SU-DHL-6 (cell line): ENCODE measurements at regions not wholly inside any gene's neighbourhood (a gene's known extent, or its start where the extent isn't known, plus 50 kb on each side); places are given as distances from the start of the nearest gene placed in this dataset.

Source experiments
- H2AFZ ChIP-seq: fragments of 200-600 bp; sonication (generic); 2 replicates; pipeline ENCODE4 v1.6.1; 2014; ENCODE audit warnings: low read depth, mild to moderate bottlenecking, moderate library complexity, mixed read lengths, antibody characterized with exemption, low read length; ENCODE audit not compliant: severe bottlenecking
- H3F3A ChIP-seq: fragments of 200-600 bp; shearing (Covaris generic); 2 replicates; pipeline ENCODE4 v1.6.0; 2016; ENCODE audit warnings: antibody characterized with exemption, mild to moderate bottlenecking; ENCODE audit not compliant: insufficient read depth
- H3K27ac ChIP-seq: fragments of 200-600 bp; sonication (generic); 2 replicates; pipeline ENCODE4 v1.5.1; 2016; ENCODE audit warnings: low read depth, mild to moderate bottlenecking, low read length, moderate library complexity, mixed read lengths
- H3K27me3 ChIP-seq: fragments of 200-600 bp; sonication (generic), shearing (Covaris generic); 2 replicates; pipeline ENCODE4 v1.6.0; 2014; ENCODE audit warnings: mild to moderate bottlenecking, low read length
- H3K36me3 ChIP-seq: fragments of 200-600 bp; sonication (generic); 2 replicates; pipeline ENCODE4 v1.6.1; 2014; ENCODE audit warnings: mild to moderate bottlenecking, low read length, mixed read lengths
- H3K4me2 ChIP-seq: fragments of 300-600, 200-600 bp; shearing (Covaris generic), sonication (generic); 2 replicates; pipeline ENCODE4 v1.6.0; 2014; ENCODE audit warnings: low read length, low read depth, mild to moderate bottlenecking; ENCODE audit not compliant: poor library complexity, severe bottlenecking
- H3K4me3 ChIP-seq: fragments of 200-600 bp; sonication (generic); 2 replicates; pipeline ENCODE4 v1.5.1; 2014; ENCODE audit warnings: antibody characterized with exemption, low read length, mild to moderate bottlenecking, mixed read lengths; ENCODE audit not compliant: insufficient read depth, poor library complexity, severe bottlenecking
- H3K79me2 ChIP-seq: fragments of 200-600 bp; sonication (generic); 2 replicates; pipeline ENCODE4 v1.6.1; 2014; ENCODE audit warnings: mild to moderate bottlenecking, low read length, moderate library complexity; ENCODE audit not compliant: insufficient read depth
- H3K9ac ChIP-seq: fragments of 200-600 bp; sonication (generic); 2 replicates; pipeline ENCODE4 v1.7.0; 2014; ENCODE audit warnings: mild to moderate bottlenecking, low read length
- H3K9me2 ChIP-seq: fragments of 200-600 bp; sonication (generic); replicated peaks from 2 replicates; pipeline ENCODE4 v1.6.1; 2014; ENCODE audit warnings: low read length; ENCODE audit not compliant: insufficient read depth
- H3K9me3 ChIP-seq: fragments of 200-600 bp; sonication (generic); 2 replicates; pipeline ENCODE4 v1.6.1; 2014; ENCODE audit warnings: low read length, mixed read lengths; ENCODE audit not compliant: insufficient read depth
- H4K20me1 ChIP-seq: fragments of 200-600 bp; sonication (generic); 2 replicates; pipeline ENCODE4 v1.6.1; 2014; ENCODE audit warnings: low read depth, mild to moderate bottlenecking, antibody characterized with exemption, low read length, moderate library complexity, mixed read lengths
- CTCF ChIP-seq: fragments of 200-600 bp; sonication (generic); IDR thresholded peaks from one replicate; pipeline ENCODE4 v1.5.1; 2017; ENCODE audit warnings: antibody characterized with exemption, mild to moderate bottlenecking, low read length, moderate library complexity; ENCODE audit not compliant: insufficient read depth, poor library complexity, severe bottlenecking
- EZH2phosphoT487 ChIP-seq: fragments of 200-600 bp; sonication (generic), shearing (Covaris generic); conservative IDR thresholded peaks from 2 replicates; pipeline ENCODE4 v1.6.1; 2018; ENCODE audit warnings: mild to moderate bottlenecking, antibody characterized with exemption, low read length, moderate library complexity, mixed read lengths

- no peak overlapping the region for H3K4me3 ChIP-seq
- no peaks in the 10 kb centered on the region for H3K27me3 ChIP-seq
- H3K79me2 ChIP-seq, result no peaks in the 10 kb centered on the region
- H3F3A ChIP-seq, result no peaks in the 10 kb centered on the region
- TF ChIP-seq EZH2phosphoT487 (no peak), CTCF (no peak)
- no peaks in the 10 kb centered on the region for H3K9me2 ChIP-seq
- H3K36me3 ChIP-seq, result no peaks in the 10 kb centered on the region
- 0 out of 2 replicates have a peak, but pooled peaks cover 6% of the 10 kb centered on the region for H3K9me3 ChIP-seq
- H3K9ac ChIP-seq, result no peak overlapping the region
- no peak overlapping the region for H2AFZ ChIP-seq
- no peak overlapping the region for H3K27ac ChIP-seq
- no peak overlapping the region for H3K4me2 ChIP-seq
- no peaks in the 10 kb centered on the region for H4K20me1 ChIP-seq
Measured at GRCh38 chr11:25211635-25212254, 714.9 kb downstream of the LUZP2 start.

GRCh38 chr11:25214535-25215176, 717.8 kb downstream of the LUZP2 start:
- Histone ChIP-seq H2AFZ (peak overlapping the region; percentile 1), H3K4me3 (no peak overlapping the region), H3F3A (no peaks in the 10 kb centered on the region), H3K9me2 (no peaks in the 10 kb centered on the region), H3K79me2 (no peaks in the 10 kb centered on the region), H3K9me3 (no peaks in the 10 kb centered on the region), H3K9ac (no peak overlapping the region), H3K36me3 (no peaks in the 10 kb centered on the region), H3K4me2 (no peak overlapping the region), H3K27ac (no peak overlapping the region), H3K27me3 (no peaks in the 10 kb centered on the region), H4K20me1 (no peaks in the 10 kb centered on the region)
- TF ChIP-seq CTCF (no peak), EZH2phosphoT487 (no peak)

- no peaks in the 10 kb centered on the region for H3K36me3 ChIP-seq
- H3F3A ChIP-seq, result no peaks in the 10 kb centered on the region
- H3K9me3 ChIP-seq, result no peaks in the 10 kb centered on the region
- no peak overlapping the region for H3K27ac ChIP-seq
- no peaks in the 10 kb centered on the region for H3K27me3 ChIP-seq
- no peak overlapping the region for H3K4me3 ChIP-seq
- no peak overlapping the region for H3K4me2 ChIP-seq
- H4K20me1 ChIP-seq, result no peaks in the 10 kb centered on the region
- H3K9me2 ChIP-seq, result no peaks in the 10 kb centered on the region
- no peak overlapping the region for H2AFZ ChIP-seq
- H3K79me2 ChIP-seq, result no peaks in the 10 kb centered on the region
- H3K9ac ChIP-seq, result no peak overlapping the region
- TF ChIP-seq EZH2phosphoT487 (no peak), CTCF (no peak)
Measured at GRCh38 chr11:25218036-25218435, 721.2 kb downstream of the LUZP2 start.
